AG04449 (cell line): ENCODE measurements at regions not wholly inside any gene's neighbourhood (a gene's known extent, or its start where the extent isn't known, plus 50 kb on each side); places are given as distances from the start of the nearest gene placed in this dataset.

ENCODE experiments used
- CTCF ChIA-PET: fragments of 350-600 bp; formaldehyde crosslinking; extraction: SDS; loops from one replicate; lab custom pipeline; 2021; ENCODE audit warnings: antibody characterized with exemption; lab: Yijun Ruan, JAX
- POLR2A ChIA-PET: fragments of 400-600, 350-600 bp; formaldehyde crosslinking; extraction: SDS; loops from one replicate; lab custom pipeline; 2020; ENCODE audit warnings: antibody characterized with exemption, inconsistent platforms; lab: Yijun Ruan, JAX
- DNase-seq: peaks from one replicate; pipeline ENCODE4 v3.0.0-alpha.2; 2010; ENCODE audit warnings: low read depth, low spot score
- H3K4me3 ChIP-seq: 2 replicates; pipeline ENCODE4 v1.5.1; 2011; ENCODE audit warnings: low read depth, mild to moderate bottlenecking, control low read depth, low read length
- TF ChIP-seq, protein P1 (sequence below): IDR thresholded peaks from one replicate; pipeline ENCODE4 v1.5.1; 2011; ENCODE audit warnings: mild to moderate bottlenecking, moderate library complexity, low read length, control low read depth, inconsistent platforms; ENCODE audit not compliant: insufficient read depth; ENCODE audit errors: missing control alignments

DNA sequence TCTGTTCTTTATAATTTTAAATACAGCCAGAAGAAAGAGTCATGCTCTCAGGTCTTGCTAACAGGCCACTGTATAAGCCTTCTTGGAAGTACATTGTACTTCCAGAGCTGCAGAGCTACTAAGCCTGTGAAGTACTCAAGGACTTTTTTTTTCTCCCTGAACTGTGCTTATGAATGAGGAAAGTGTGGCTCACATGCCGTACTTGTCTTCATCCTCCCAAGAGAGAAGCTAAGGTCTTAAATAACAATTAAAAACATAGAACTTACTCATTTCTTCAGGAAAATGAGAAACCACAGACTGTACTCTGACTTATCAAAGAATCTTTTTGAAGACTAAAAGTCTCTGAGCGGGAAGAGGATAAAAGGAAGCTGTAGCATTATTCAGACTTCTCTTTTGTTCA, 218.3 kb downstream of the HTR1B start:
- no peak overlapping the region for H3K4me3 ChIP-seq
- TF ChIP-seq, protein P1, sequence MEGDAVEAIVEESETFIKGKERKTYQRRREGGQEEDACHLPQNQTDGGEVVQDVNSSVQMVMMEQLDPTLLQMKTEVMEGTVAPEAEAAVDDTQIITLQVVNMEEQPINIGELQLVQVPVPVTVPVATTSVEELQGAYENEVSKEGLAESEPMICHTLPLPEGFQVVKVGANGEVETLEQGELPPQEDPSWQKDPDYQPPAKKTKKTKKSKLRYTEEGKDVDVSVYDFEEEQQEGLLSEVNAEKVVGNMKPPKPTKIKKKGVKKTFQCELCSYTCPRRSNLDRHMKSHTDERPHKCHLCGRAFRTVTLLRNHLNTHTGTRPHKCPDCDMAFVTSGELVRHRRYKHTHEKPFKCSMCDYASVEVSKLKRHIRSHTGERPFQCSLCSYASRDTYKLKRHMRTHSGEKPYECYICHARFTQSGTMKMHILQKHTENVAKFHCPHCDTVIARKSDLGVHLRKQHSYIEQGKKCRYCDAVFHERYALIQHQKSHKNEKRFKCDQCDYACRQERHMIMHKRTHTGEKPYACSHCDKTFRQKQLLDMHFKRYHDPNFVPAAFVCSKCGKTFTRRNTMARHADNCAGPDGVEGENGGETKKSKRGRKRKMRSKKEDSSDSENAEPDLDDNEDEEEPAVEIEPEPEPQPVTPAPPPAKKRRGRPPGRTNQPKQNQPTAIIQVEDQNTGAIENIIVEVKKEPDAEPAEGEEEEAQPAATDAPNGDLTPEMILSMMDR: no peak
- CTCF ChIA-PET: interaction anchor here (1.0 kb wide), 1 partner anchor 216 kb away, joined by 3 read pairs; no protein-coding TSS in a partner anchor

DNA sequence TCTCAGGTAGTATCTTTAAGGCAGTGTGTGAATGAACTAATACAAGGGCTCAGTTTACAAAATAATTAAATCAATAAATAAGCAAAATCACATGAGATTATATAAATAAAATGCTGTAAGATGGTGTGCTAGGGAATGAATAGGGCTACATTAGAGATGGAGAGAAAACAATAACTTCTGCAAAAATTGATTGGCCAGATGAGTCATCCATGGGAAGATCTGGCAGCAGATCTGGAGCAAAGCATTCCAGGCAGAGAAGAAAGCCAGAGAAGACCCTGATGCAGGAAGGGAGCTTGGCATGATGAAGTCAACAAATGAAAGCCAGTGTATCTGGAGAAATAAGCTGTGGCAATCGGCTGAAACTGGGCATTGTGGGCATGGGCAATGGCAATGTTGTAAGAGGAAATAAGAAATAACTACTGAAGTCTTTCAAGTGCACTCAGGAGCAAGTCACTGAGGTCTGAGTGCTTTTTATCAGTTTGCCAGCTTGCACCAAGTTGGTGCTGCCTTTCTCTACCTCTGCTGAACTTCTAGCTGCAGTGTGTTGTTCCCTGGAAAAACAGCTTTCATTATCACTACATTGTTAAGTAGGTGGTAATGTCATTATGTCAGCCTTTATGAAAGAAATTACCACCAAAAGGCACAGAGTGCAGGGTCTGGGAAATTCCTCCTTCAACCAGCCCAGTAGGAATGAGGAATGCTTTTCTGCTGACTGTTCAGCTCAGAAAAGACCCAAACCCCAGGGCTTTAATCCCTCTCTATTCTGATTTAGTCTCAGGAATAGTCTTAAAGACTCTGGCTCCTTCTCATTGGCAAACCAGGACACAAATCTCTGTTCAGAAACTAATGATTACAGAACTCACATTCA, 231.6 kb downstream of the HTR1B start:
- H3K4me3 ChIP-seq: no peak overlapping the region
- TF ChIP-seq, protein P1: no peak
- CTCF ChIA-PET: no interaction called here
- POLR2A ChIA-PET: no interaction called here
- DNase-seq: no peak

More for the DNA sequence above, 218.3 kb downstream of the HTR1B start:
- POLR2A ChIA-PET: no interaction called here
- DNase-seq: no peak

DNA sequence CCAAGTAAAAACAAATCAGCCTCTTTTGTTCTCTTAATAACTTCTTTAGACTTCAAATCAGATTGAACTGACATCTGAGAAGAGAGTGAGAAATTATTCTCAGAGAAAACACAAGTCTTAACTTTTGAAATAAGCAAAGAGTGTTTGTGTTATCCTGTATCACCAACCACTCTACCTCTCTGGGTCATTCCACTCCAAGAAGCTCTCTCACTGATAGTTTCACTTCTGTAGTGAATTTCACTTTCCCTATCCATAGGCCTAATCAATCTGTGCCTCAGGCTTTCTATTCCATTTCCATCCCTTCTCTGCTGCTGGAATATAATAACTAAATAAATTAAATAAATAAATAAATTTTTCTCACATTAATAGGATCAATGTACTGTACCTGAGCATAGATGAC, 235.0 kb downstream of the HTR1B start:
- DNase-seq: no peak
- ChIA-PET POLR2A (no interaction called here), CTCF (no interaction called here)
- H3K4me3 ChIP-seq: no peak overlapping the region
- TF ChIP-seq, protein P1: no peak

DNA sequence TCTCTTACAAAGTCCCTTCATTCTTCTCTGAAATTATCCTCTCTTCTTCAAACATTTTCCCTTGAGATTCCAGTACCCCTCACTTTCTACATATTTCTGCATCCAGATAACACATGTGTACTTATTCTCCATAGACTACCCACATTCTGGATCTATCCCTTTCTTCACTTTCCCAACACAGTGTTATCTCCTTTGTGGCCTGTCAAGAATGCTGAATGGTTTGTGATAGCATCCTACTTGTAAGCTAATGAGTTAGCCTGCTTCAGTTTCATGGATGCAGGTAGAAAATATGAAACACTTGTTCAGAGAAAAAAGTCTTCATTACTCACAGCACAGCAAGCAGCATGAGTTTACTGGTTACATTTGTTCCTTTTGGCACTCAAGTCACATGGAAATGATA, 245.4 kb downstream of the HTR1B start:
- POLR2A ChIA-PET: no interaction called here

DNA sequence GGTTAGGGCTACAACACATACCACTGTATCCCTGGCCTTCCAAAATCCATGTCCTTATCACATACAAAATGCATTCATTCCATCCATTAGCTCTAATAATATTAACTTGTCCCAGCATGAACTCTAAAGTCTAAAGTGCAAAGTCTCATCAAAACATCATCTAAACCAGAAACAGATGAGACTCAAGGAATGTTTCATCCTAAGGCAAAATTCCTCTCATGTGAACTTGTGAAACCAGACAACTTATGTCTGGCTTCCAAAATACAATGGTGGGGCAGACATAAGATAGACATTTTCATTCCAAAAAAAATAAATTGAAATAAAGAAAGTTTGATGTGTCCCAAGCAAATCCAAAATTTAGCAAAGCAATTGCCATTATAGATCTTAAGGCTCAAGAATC, 257.4 kb downstream of the HTR1B start:
- no peak overlapping the region for H3K4me3 ChIP-seq
- ChIA-PET POLR2A (no interaction called here), CTCF (no interaction called here)

More for the DNA sequence above, 245.4 kb downstream of the HTR1B start:
- CTCF ChIA-PET: no interaction called here
- H3K4me3 ChIP-seq: no peak overlapping the region
- TF ChIP-seq, protein P1: no peak
- no peak for DNase-seq

DNA sequence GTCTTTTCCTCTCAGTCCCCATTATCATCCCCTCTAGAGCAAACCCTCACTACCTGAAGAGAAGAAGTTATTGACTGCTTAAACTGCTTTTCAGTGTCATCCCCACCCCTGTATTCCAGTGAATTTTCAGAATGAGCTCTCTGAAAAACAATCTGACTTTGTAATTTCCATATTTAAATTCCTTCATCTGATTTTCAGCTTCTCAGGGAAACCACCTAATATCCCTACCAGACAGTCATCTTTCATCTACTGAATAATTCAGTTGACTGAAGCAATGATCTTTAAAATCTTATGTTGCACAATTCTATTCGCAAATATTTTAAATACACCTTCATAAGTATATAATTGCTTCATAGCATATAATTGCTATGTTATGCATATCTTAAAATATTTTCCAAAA, 258.7 kb downstream of the HTR1B start:
- DNase-seq: no peak
- ChIA-PET CTCF (no interaction called here), POLR2A (no interaction called here)
- no peak overlapping the region for H3K4me3 ChIP-seq
- TF ChIP-seq, protein P1: no peak

More for the DNA sequence above, 257.4 kb downstream of the HTR1B start:
- DNase-seq: no peak
- TF ChIP-seq, protein P1: no peak
